ENCODE measurements at regions not wholly inside any gene's neighbourhood (a gene's known extent, or its start where the extent isn't known, plus 50 kb on each side); places are given as distances from the start of the nearest gene placed in this dataset.
"Not testable (repeated sequence)": the region's sequence is repeated elsewhere in the genome, so short reads cannot be mapped to it uniquely, and the experiment has no call there.

- TF ChIP-seq POLR2A, CTCF (IDR thresholded peaks at IDR 0.05): not testable (repeated sequence)
Observed at GRCh38 chr10:59413795-59414194, 51.4 kb upstream of the FAM13C start.

Measured in vagina (tissue), 2 donors.